GM20000 (cell line): ENCODE measurements at regions not wholly inside any gene's neighbourhood (a gene's known extent, or its start where the extent isn't known, plus 50 kb on each side); places are given as distances from the start of the nearest gene placed in this dataset.
"Not testable (repeated sequence)": the region's sequence is repeated elsewhere in the genome, so short reads cannot be mapped to it uniquely, and the experiment has no call there.

ENCODE experiments used
- DNase-seq: peaks from one replicate; pipeline ENCODE4 v3.0.0; 2012; ENCODE audit warnings: low spot score
- CTCF ChIP-seq: IDR thresholded peaks from 2 replicates; pipeline ENCODE4 v1.5.1; 2012; ENCODE audit warnings: mild to moderate bottlenecking, control low read depth; ENCODE audit errors: extremely low read depth, missing control alignments

DNA sequence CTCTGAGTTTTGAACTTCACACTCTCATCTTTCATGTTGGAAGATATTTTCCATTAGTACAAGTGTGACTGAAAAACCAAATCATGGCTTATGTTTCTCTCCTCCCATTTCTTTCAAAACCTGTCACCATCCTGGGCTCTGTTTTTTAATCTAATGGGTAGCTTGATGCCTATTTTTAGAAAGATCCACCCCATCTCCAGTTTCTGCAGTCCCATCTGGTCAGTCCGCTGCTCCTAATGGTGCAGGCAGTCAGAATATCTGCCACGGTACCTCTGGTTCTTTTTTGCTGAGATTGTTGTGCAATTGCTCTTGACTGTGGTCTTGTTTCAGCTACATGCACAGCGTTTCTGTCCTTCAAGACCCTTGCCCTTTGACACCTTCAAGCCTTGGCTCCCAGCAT is 240.9 kb upstream of the CADM2 start:
- no peak for TF ChIP-seq CTCF

GRCh38 chr3:84724877-84725276 is 233.9 kb upstream of the CADM2 start:
- no peak for TF ChIP-seq CTCF
- DNase-seq: no peak

More for the DNA sequence above, 240.9 kb upstream of the CADM2 start:
- DNase-seq: no peak

DNA sequence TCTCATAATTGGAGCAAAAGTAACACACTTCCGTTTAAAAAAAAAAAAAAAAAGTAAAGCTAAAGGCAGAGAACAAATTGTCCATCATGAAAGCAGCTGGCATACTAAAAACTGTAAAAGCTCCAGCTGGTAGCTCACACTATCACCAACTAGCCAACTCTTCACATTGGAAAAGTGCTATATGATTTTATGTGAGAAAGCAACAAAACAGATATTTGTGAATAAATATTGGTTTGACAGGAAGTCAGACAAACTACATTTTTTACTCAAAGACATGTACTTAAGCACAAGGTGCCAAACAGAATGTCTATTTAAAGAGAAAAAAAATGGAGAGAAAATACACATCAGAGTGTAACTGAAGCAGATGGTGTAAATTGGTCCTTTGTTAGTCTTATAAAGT is 231.2 kb upstream of the CADM2 start:
- DNase-seq: no peak
- no peak for TF ChIP-seq CTCF

DNA sequence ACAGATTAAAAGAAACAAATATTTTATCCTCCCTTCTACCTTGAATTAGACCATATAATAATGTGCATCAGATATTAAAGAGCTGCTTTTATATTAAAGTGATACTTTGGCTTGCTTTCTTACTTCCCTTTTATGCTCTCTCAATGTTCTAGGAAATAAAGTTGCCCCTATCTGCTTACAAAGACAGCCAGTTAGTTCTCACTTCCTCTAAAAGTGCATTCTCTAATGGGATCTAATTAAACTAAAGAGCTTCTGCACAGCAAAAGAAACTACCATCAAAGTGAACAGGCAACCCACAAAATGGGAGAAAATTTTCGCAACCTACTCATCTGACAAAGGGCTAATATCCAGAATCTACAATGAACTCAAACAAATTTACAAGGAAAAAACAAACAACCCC is 224.1 kb upstream of the CADM2 start:
- DNase-seq: not testable (repeated sequence)

DNA sequence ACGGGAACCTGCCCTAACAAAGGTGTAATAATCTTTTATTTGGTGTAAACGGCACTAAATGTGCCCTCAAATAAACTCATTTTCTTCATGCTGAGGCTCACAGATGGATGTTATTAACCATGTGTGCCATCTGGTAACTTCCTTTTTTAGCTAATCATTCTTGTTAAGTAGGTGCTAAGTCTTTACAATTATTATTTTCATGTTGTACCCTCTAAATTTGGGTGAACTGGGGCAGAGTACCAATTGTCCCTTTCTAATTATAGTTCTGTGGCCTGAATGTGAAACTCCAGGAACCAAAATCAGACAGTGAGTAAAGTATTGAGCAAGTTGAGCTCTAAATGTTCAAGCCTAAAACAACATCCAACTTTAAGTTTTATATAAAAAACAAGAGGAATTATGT is 220.7 kb upstream of the CADM2 start:
- TF ChIP-seq CTCF: no peak

GRCh38 chr3:84742915-84743425 is 215.8 kb upstream of the CADM2 start:
- no peak for DNase-seq
- no peak for TF ChIP-seq CTCF

More for the DNA sequence above, 220.7 kb upstream of the CADM2 start:
- no peak for DNase-seq

GRCh38 chr3:84744130-84744529 is 214.7 kb upstream of the CADM2 start:
- DNase-seq: no peak
- TF ChIP-seq CTCF: no peak

DNA sequence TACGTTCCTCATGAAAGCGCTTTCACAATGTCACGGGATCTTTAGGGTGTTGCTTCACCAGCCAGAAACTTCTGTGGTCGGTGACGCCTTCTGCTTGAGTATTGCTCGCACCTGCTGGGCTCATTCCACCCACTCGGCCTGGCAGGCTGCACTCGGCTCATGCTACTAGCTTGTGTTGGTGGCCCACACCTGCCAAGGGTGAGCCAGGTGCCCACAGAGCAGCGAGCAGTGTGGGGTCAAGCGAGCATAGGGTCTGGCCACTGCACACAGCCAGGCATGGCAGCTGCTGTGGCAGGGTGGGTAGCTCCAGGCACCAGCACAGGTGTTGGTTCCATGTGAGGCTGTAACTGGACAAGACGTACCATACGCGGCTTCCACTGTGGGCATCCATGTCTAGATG is 202.9 kb upstream of the CADM2 start:
- TF ChIP-seq CTCF: no peak
- no peak for DNase-seq
